IMR-90 (cell line): ENCODE measurements at regions not wholly inside any gene's neighbourhood (a gene's known extent, or its start where the extent isn't known, plus 50 kb on each side); places are given as distances from the start of the nearest gene placed in this dataset.

Experiments used
- ATAC-seq: fragments of 200-7000 bp; cut with Tn5 transposase; 2 replicates; pipeline ENCODE4 v1.9.1; 2020; ENCODE audit warnings: low read depth, mild to moderate bottlenecking, moderate library complexity
- BruUV-seq: library from RNA; stranded (reverse); fragments of 400-500 nt; replicated peaks from 2 replicates; lab custom pipeline; 2021; lab: Mats Ljungman, UMichigan
- CTCF ChIA-PET: fragments of 300-600 bp; formaldehyde crosslinking; extraction: SDS; loops from one replicate; lab custom pipeline; 2021; ENCODE audit warnings: antibody characterized with exemption; lab: Yijun Ruan, JAX
- POLR2A ChIA-PET: fragments of 300-600 bp; sonication (Branson Sonifier 250); formaldehyde crosslinking; loops from one replicate; lab custom pipeline; 2022; ENCODE audit warnings: antibody characterized with exemption; ENCODE audit not compliant: unreplicated experiment; lab: Charles Lee
- DNase-seq: peaks from one replicate; pipeline ENCODE4 v3.0.0; 2013
- H2AFZ ChIP-seq: replicated peaks from 2 replicates; pipeline ENCODE3; 2013; ENCODE audit warnings: low read length, mild to moderate bottlenecking; ENCODE audit not compliant: poor library complexity
- H2AK5ac ChIP-seq: 2 replicates; pipeline ENCODE4 v1.6.1; 2013; ENCODE audit warnings: low read depth, low read length, inconsistent platforms
- H2AK9ac ChIP-seq: replicated peaks from 2 replicates; pipeline ENCODE3; 2013; ENCODE audit warnings: mild to moderate bottlenecking, low read depth, low read length, moderate library complexity; ENCODE audit not compliant: poor library complexity
- H2BK120ac ChIP-seq: 2 replicates; pipeline ENCODE4 v1.6.1; 2013; ENCODE audit warnings: low read depth, low read length, inconsistent platforms
- H2BK15ac ChIP-seq: 3 replicates; pipeline ENCODE4 v1.6.1; 2013; ENCODE audit warnings: low read depth, low read length, inconsistent platforms
- H2BK20ac ChIP-seq: 2 replicates; pipeline ENCODE4 v1.6.1; 2013; ENCODE audit warnings: low read depth, mild to moderate bottlenecking, inconsistent platforms, low read length, moderate library complexity
- H2BK5ac ChIP-seq: 2 replicates; pipeline ENCODE4 v1.6.1; 2013; ENCODE audit warnings: mild to moderate bottlenecking, low read depth, low read length, inconsistent platforms; ENCODE audit not compliant: poor library complexity, severe bottlenecking
- H3K14ac ChIP-seq: replicated peaks from 2 replicates; pipeline ENCODE4 v1.6.1; 2013; ENCODE audit warnings: low read depth, low read length, inconsistent platforms
- H3K18ac ChIP-seq: 2 replicates; pipeline ENCODE4 v1.6.1; 2013; ENCODE audit warnings: low read depth, low read length, control low read depth
- H3K23ac ChIP-seq: 2 replicates; pipeline ENCODE4 v1.6.1; 2013; ENCODE audit warnings: low read depth, low read length, inconsistent platforms
- H3K27ac ChIP-seq: 2 replicates; pipeline ENCODE4 v1.5.1; 2013; ENCODE audit warnings: mild to moderate bottlenecking, control low read depth, low read length; ENCODE audit not compliant: insufficient read depth
- H3K27me3 ChIP-seq: 2 replicates; pipeline ENCODE4 v1.6.1; 2013; ENCODE audit warnings: low read length; ENCODE audit not compliant: control insufficient read depth, insufficient read depth
- H3K36me3 ChIP-seq: 2 replicates; pipeline ENCODE4 v1.6.1; 2013; ENCODE audit warnings: low read length, mixed read lengths; ENCODE audit not compliant: control insufficient read depth, insufficient read depth
- H3K4ac ChIP-seq: 2 replicates; pipeline ENCODE4 v1.6.1; 2013; ENCODE audit warnings: low read depth, low read length, inconsistent platforms
- H3K4me1 ChIP-seq: 2 replicates; pipeline ENCODE4 v1.6.1; 2013; ENCODE audit warnings: low read length, mixed read lengths; ENCODE audit not compliant: control insufficient read depth, insufficient read depth
- H3K4me2 ChIP-seq: 2 replicates; pipeline ENCODE4 v1.6.1; 2013; ENCODE audit warnings: low read depth, mild to moderate bottlenecking, control low read depth, low read length, moderate library complexity
- H3K4me3 ChIP-seq: 2 replicates; pipeline ENCODE4 v1.5.1; 2013; ENCODE audit warnings: low read depth, mild to moderate bottlenecking, control low read depth, low read length, moderate library complexity; ENCODE audit not compliant: insufficient read depth
- H3K56ac ChIP-seq: 2 replicates; pipeline ENCODE4 v1.6.1; 2013; ENCODE audit warnings: low read length, inconsistent platforms; ENCODE audit not compliant: insufficient read depth; ENCODE audit errors: extremely low read depth
- H3K79me1 ChIP-seq, 2 experiments: 2 replicates each; pipeline ENCODE4 v1.6.1; 2013; ENCODE audit warnings: low read length in 2 of 2, inconsistent platforms in 1 of 2, low read depth in 1 of 2
- H3K9ac ChIP-seq: 2 replicates; pipeline ENCODE4 v1.6.1; 2013; ENCODE audit warnings: low read depth, low read length, control low read depth
- H3K9me1 ChIP-seq: 2 replicates; pipeline ENCODE4 v1.6.1; 2013; ENCODE audit warnings: low read length, inconsistent platforms; ENCODE audit not compliant: insufficient read depth
- H3K9me3 ChIP-seq: 2 replicates; pipeline ENCODE4 v1.6.1; 2013; ENCODE audit warnings: low read length; ENCODE audit not compliant: control insufficient read depth, insufficient read depth
- H4K20me1 ChIP-seq: 2 replicates; pipeline ENCODE4 v1.6.1; 2013; ENCODE audit warnings: low read length, inconsistent platforms; ENCODE audit not compliant: insufficient read depth
- H4K5ac ChIP-seq: 2 replicates; pipeline ENCODE4 v1.6.1; 2013; ENCODE audit warnings: mild to moderate bottlenecking, low read depth, low read length, control low read depth
- H4K8ac ChIP-seq, 2 experiments: 2 replicates each; pipeline ENCODE4 v1.6.1; 2013; ENCODE audit warnings: low read depth in 2 of 2, low read length in 2 of 2, control low read depth in 1 of 2, inconsistent platforms in 1 of 2
- H4K91ac ChIP-seq: 2 replicates; pipeline ENCODE4 v1.6.1; 2013; ENCODE audit warnings: low read depth, low read length, inconsistent platforms; ENCODE audit not compliant: insufficient read depth
- BHLHE40 ChIP-seq: fragments of 150-350 bp; IDR thresholded peaks from 2 replicates; pipeline ENCODE4 v1.6.1; 2016; ENCODE audit warnings: mild to moderate bottlenecking, low read depth, low read length
- MAFK ChIP-seq: IDR thresholded peaks from 2 replicates; pipeline ENCODE4 v1.6.1; 2012; ENCODE audit warnings: low read depth, low read length, improper control_type of control experiment
- MXI1 ChIP-seq: IDR thresholded peaks from 2 replicates; pipeline ENCODE4 v1.6.1; 2012; ENCODE audit warnings: low read depth, mild to moderate bottlenecking, low read length, moderate library complexity, borderline replicate concordance
- RAD21 ChIP-seq: IDR thresholded peaks from 2 replicates; pipeline ENCODE4 v1.6.1; 2012; ENCODE audit warnings: low read length, improper control_type of control experiment
- RFX5 ChIP-seq: IDR thresholded peaks from 2 replicates; pipeline ENCODE4 v1.8.0; 2012; ENCODE audit warnings: low read depth, mild to moderate bottlenecking, low read length, moderate library complexity
- WGBS, 2 experiments: methylation state at CpG; one replicate each; pipeline versions ENCODE4 v1.1.5 to v1.1.7; 2013; ENCODE audit warnings: missing lambda C conversion rate in 2 of 2; ENCODE audit not compliant: insufficient read length in 1 of 2; ENCODE audit errors: extremely low coverage in 2 of 2; 5-methylcytosine and 5-hydroxymethylcytosine counted together
- dilution Hi-C: fragments of 300-500 bp; cut with HindIII; formaldehyde crosslinking; loops from one replicate; pipeline ENCODE4 v1.14.3; 2018; ENCODE audit warnings: low sequenced_read_pairs; ENCODE audit not compliant: unreplicated experiment
- in situ Hi-C: fragments of 300-500 bp; cut with MboI; formaldehyde crosslinking; loops from 3 replicates; pipeline ENCODE4 v1.14.3; 2019; ENCODE audit warnings: low sequenced_read_pairs, inconsistent platforms, mixed read lengths
- intact Hi-C: fragments of 100-400 bp; cut with micrococcal nuclease; formaldehyde crosslinking; loops from 2 replicates; pipeline ENCODE4 v1.10.0; 2022
- TF ChIP-seq, protein P1 (sequence below): fragments of 150-350 bp; IDR thresholded peaks from 2 replicates; pipeline ENCODE4 v1.6.1; 2016; ENCODE audit warnings: low read depth, mild to moderate bottlenecking, low read length, moderate library complexity, borderline replicate concordance
- TF ChIP-seq, protein P2 (sequence below): conservative IDR thresholded peaks from 2 replicates; pipeline ENCODE4 v1.5.1; 2012; ENCODE audit warnings: mild to moderate bottlenecking, low read depth, low read length, improper control_type of control experiment

DNA sequence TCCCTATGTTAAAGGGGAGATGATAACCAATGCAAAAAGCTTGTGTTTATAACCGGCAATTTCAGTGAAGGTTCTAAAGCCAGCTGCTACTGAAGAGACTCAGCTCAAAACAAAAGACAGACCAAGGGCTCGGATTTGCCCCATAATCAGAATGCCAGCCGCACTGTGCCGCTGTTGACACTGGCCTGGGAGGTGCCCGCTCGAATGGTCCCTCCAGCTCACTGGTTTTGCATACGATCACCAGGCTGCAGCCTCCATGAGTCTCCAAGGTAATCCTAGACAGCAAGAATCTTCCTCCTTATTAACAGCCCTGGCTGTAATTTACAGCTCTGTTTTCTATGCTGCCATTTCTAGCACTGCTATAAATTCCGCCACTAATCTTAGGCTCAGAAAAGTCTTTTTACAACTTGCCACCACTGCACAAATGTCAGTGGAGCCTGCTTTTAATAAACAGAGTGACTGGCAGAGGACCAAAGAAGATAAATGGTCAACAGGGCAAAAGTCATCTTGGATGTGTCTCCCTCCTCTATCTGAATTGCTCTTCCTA lies 155.7 kb upstream of the SH3BP4 start:
- H3K9ac ChIP-seq = no peak overlapping the region
- BruUV-seq = no TSS peak
- H2BK5ac ChIP-seq = no peak overlapping the region
- no peak overlapping the region for H3K27ac ChIP-seq
- DNase-seq = no peak
- no peaks in the 10 kb centered on the region for H3K27me3 ChIP-seq
- no peaks in the 10 kb centered on the region for H4K20me1 ChIP-seq
- no peak overlapping the region for H3K14ac ChIP-seq
- no peak for ATAC-seq
- 68% methylated on average over 5 of the region's 8 CpGs; no CpG with 5 or more reads in 1 of the 2 experiments for WGBS, 2 experiments
- no peak overlapping the region for H3K23ac ChIP-seq
- POLR2A ChIA-PET = no interaction called here
- no peak overlapping the region for H4K8ac ChIP-seq
- no peaks in the 10 kb centered on the region for H3K9me1 ChIP-seq
- CTCF ChIA-PET = no interaction called here
- H3K9me3 ChIP-seq = no peaks in the 10 kb centered on the region
- H2BK120ac ChIP-seq = no peak overlapping the region
- H2BK20ac ChIP-seq = no peak overlapping the region
- intact Hi-C loops = no loop called here
- no peak overlapping the region for H2BK15ac ChIP-seq
- in situ Hi-C loops = no loop called here
- H3K18ac ChIP-seq = no peak overlapping the region
- H3K56ac ChIP-seq = no peak overlapping the region
- H3K4me3 ChIP-seq = no peak overlapping the region
- no peak overlapping the region for H2AFZ ChIP-seq
- no peak overlapping the region for H3K4me2 ChIP-seq
- no peak overlapping the region for H2AK9ac ChIP-seq
- TF ChIP-seq, protein P1, sequence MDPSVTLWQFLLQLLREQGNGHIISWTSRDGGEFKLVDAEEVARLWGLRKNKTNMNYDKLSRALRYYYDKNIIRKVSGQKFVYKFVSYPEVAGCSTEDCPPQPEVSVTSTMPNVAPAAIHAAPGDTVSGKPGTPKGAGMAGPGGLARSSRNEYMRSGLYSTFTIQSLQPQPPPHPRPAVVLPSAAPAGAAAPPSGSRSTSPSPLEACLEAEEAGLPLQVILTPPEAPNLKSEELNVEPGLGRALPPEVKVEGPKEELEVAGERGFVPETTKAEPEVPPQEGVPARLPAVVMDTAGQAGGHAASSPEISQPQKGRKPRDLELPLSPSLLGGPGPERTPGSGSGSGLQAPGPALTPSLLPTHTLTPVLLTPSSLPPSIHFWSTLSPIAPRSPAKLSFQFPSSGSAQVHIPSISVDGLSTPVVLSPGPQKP = no peak
- no peak for TF ChIP-seq MAFK
- TF ChIP-seq MXI1 = no peak
- TF ChIP-seq RAD21 = no peak
- TF ChIP-seq, protein P2, sequence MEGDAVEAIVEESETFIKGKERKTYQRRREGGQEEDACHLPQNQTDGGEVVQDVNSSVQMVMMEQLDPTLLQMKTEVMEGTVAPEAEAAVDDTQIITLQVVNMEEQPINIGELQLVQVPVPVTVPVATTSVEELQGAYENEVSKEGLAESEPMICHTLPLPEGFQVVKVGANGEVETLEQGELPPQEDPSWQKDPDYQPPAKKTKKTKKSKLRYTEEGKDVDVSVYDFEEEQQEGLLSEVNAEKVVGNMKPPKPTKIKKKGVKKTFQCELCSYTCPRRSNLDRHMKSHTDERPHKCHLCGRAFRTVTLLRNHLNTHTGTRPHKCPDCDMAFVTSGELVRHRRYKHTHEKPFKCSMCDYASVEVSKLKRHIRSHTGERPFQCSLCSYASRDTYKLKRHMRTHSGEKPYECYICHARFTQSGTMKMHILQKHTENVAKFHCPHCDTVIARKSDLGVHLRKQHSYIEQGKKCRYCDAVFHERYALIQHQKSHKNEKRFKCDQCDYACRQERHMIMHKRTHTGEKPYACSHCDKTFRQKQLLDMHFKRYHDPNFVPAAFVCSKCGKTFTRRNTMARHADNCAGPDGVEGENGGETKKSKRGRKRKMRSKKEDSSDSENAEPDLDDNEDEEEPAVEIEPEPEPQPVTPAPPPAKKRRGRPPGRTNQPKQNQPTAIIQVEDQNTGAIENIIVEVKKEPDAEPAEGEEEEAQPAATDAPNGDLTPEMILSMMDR = no peak
- no peak for TF ChIP-seq RFX5
- TF ChIP-seq BHLHE40 = no peak
- dilution Hi-C loops = no loop called here
- H3K36me3 ChIP-seq = no peaks in the 10 kb centered on the region
- no peaks in the 10 kb centered on the region for H3K79me1 ChIP-seq
- H4K91ac ChIP-seq = no peak overlapping the region
- H2AK5ac ChIP-seq = no peak overlapping the region
- peaks cover 6% of the 10 kb centered on the region for H3K4me1 ChIP-seq
- H3K4ac ChIP-seq = no peak overlapping the region
- no peak overlapping the region for H4K5ac ChIP-seq
